ENCODE measurements at regions not wholly inside any gene's neighbourhood (a gene's known extent, or its start where the extent isn't known, plus 50 kb on each side); places are given as distances from the start of the nearest gene placed in this dataset.
A peak's percentile ranks its signal among the peaks of the same experiment; 100 is the strongest.

- no TSS peak for BruUV-seq (replicated peaks)
- 0 out of 2 replicates have a peak, but pooled peaks cover 4% of the 10 kb centered on the region for H4K20me1 ChIP-seq (replicated peaks; ENCODE audit: control insufficient read depth, insufficient read depth, low read length)
- H3K9ac ChIP-seq (ENCODE audit: insufficient read depth in 1 of 2, low read depth in 2 of 2, low read length in 2 of 2), result no peak overlapping the region
- no peak overlapping the region for H3K4me2 ChIP-seq (ENCODE audit: insufficient read depth, low read length)
- H3K4me3 ChIP-seq, result no peak overlapping the region
- ATAC-seq (no peak), FAIRE-seq (no peak), DNase-seq (ENCODE audit: extremely low read depth in 1 of 4, low spot score in 3 of 4) (no peak)
- peaks cover 0 to 46% of the 10 kb centered on the region in 2 experiments; a peak in 3 of 5 replicates for H3K27me3 ChIP-seq (ENCODE audit: control insufficient read depth in 2 of 2, insufficient read depth in 2 of 2, low read length in 2 of 2)
- no peaks in the 10 kb centered on the region for H3K79me2 ChIP-seq (ENCODE audit: control insufficient read depth, insufficient read depth, low read length)
- no peak overlapping the region for H3K27ac ChIP-seq (ENCODE audit: extremely low read depth, low read depth, low read length)
- peaks cover 0 to 3% of the 10 kb centered on the region in 2 experiments; a peak in 1 of 5 replicates for H3K4me1 ChIP-seq (replicated peaks in 1 of 2; ENCODE audit: control insufficient read depth in 2 of 2, insufficient read depth in 2 of 2, low read length in 2 of 2)
- H3K36me3 ChIP-seq (ENCODE audit: control insufficient read depth, insufficient read depth, low read length), result no peaks in the 10 kb centered on the region
- H2AFZ ChIP-seq (ENCODE audit: low read depth, low read length), result no peak overlapping the region
- 0% methylated on average over 2 of the region's 2 CpGs for WGBS (ENCODE audit: insufficient coverage, low coverage, missing lambda C conversion rate)
- in situ Hi-C loops (cut with MboI) (no loop called here), intact Hi-C loops (cut with micrococcal nuclease) (no loop called here)
- CTCF ChIA-PET (ENCODE audit: low intra/inter-chr PET ratio), result no interaction called here
- peak; percentile 25; the same call in 1 of the 2 replicates for TF ChIP-seq USF2 (CRISPR knock-in tag; IDR thresholded peaks at IDR 0.05)
- no peak for TF ChIP-seq ATF2 (CRISPR knock-in tag; IDR thresholded peaks at IDR 0.05)
- no peaks in the 10 kb centered on the region for H3K9me3 ChIP-seq (replicated peaks; ENCODE audit: control insufficient read depth, insufficient read depth, low read depth, low read length)
- H3K9me1 ChIP-seq (ENCODE audit: control insufficient read depth, insufficient read depth, low read length), result no peaks in the 10 kb centered on the region
- POLR2A ChIA-PET, result no interaction called here
These were observed 126.1 kb downstream of the INHBB start for GRCh38 chr2:120472031-120472430.

DNA sequence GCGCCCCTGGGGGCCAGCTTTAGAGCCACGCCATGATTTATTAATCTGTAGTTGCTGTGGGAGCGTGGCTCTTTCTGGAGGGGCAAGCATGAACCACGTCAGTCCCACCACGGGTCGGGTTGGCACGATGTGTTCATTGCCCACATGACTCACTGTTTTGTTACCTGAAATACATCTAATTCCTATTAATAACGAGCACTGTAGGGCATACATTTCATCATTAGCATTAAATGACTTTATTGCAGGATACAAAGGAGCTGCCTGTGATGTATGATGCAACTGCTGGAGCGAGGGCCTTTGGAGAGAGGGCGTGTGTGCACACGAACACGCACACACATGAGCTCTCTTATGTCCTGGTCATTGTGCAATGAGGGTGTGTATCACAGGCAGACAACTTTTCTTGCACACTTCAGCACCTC, 127.0 kb downstream of the INHBB start:
- Histone ChIP-seq H4K20me1 (replicated peaks; ENCODE audit: control insufficient read depth, insufficient read depth, low read length) (0 out of 2 replicates have a peak, but pooled peaks cover 4% of the 10 kb centered on the region), H3K9ac (ENCODE audit: insufficient read depth in 1 of 2, low read depth in 2 of 2, low read length in 2 of 2) (no peak overlapping the region), H3K9me1 (ENCODE audit: control insufficient read depth, insufficient read depth, low read length) (no peaks in the 10 kb centered on the region), H3K27me3 (ENCODE audit: control insufficient read depth in 2 of 2, insufficient read depth in 2 of 2, low read length in 2 of 2) (peaks cover 0 to 45% of the 10 kb centered on the region in 2 experiments; a peak in 3 of 5 replicates), H3K4me3 (no peak overlapping the region), H3K9me3 (replicated peaks; ENCODE audit: control insufficient read depth, insufficient read depth, low read depth, low read length) (no peaks in the 10 kb centered on the region), H3K36me3 (ENCODE audit: control insufficient read depth, insufficient read depth, low read length) (no peaks in the 10 kb centered on the region), H2AFZ (ENCODE audit: low read depth, low read length) (no peak overlapping the region), H3K4me2 (ENCODE audit: insufficient read depth, low read length) (no peak overlapping the region), H3K79me2 (ENCODE audit: control insufficient read depth, insufficient read depth, low read length) (no peaks in the 10 kb centered on the region), H3K4me1 (replicated peaks in 1 of 2; ENCODE audit: control insufficient read depth in 2 of 2, insufficient read depth in 2 of 2, low read length in 2 of 2) (peaks cover 0 to 3% of the 10 kb centered on the region in 2 experiments; a peak in 1 of 5 replicates), H3K27ac (ENCODE audit: extremely low read depth, low read depth, low read length) (no peak overlapping the region)
- ChIA-PET POLR2A (no interaction called here), CTCF (ENCODE audit: low intra/inter-chr PET ratio) (no interaction called here)
- in situ Hi-C loops (cut with MboI) (no loop called here), intact Hi-C loops (cut with micrococcal nuclease) (no loop called here)
- DNase-seq (ENCODE audit: extremely low read depth in 1 of 4, low spot score in 3 of 4), result no peak
- ATAC-seq, result no peak
- 5% methylated on average over 12 of the region's 12 CpGs for WGBS (ENCODE audit: insufficient coverage, low coverage, missing lambda C conversion rate)
- FAIRE-seq, result no peak
- BruUV-seq (replicated peaks), result no TSS peak
- TF ChIP-seq ZNF165 (CRISPR knock-in tag; IDR thresholded peaks at IDR 0.05; ENCODE audit: borderline replicate concordance) (no peak), XRCC4 (IDR thresholded peaks at IDR 0.05; ENCODE audit: extremely low read depth, insufficient read depth, insufficient read length) (no peak), CEBPG (CRISPR knock-in tag; IDR thresholded peaks at IDR 0.05) (0 out of 2 replicates have a peak, but pooled peaks have one; percentile 23), CEBPG (tag; conservative IDR thresholded peaks at IDR 0.05 in 1 of 2, IDR thresholded peaks at IDR 0.05 in 1 of 2) (peak in 1 of 2 experiments; percentile 45; a peak in 1 of 4 replicates), CEBPB (tag; IDR thresholded peaks at IDR 0.05) (peak; percentile 56), HIVEP1 (CRISPR knock-in tag; IDR thresholded peaks at IDR 0.05) (no peak), ATF3 (IDR thresholded peaks at IDR 0.05) (peak; percentile 23), ATF3 (CRISPR knock-in tag; conservative IDR thresholded peaks at IDR 0.05) (no peak), SOX6 (IDR thresholded peaks at IDR 0.05) (no peak), MAFK (IDR thresholded peaks at IDR 0.05; ENCODE audit: low read length) (no peak)
- TF ChIP-seq, protein P1, sequence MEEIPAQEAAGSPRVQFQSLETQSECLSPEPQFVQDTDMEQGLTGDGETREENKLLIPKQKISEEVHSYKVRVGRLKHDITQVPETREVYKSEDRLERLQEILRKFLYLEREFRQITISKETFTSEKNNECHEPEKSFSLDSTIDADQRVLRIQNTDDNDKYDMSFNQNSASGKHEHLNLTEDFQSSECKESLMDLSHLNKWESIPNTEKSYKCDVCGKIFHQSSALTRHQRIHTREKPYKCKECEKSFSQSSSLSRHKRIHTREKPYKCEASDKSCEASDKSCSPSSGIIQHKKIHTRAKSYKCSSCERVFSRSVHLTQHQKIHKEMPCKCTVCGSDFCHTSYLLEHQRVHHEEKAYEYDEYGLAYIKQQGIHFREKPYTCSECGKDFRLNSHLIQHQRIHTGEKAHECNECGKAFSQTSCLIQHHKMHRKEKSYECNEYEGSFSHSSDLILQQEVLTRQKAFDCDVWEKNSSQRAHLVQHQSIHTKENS (CRISPR knock-in tag; IDR thresholded peaks at IDR 0.05), result no peak
